ENCODE measurements at regions not wholly inside any gene's neighbourhood (a gene's known extent, or its start where the extent isn't known, plus 50 kb on each side); places are given as distances from the start of the nearest gene placed in this dataset.

DNA sequence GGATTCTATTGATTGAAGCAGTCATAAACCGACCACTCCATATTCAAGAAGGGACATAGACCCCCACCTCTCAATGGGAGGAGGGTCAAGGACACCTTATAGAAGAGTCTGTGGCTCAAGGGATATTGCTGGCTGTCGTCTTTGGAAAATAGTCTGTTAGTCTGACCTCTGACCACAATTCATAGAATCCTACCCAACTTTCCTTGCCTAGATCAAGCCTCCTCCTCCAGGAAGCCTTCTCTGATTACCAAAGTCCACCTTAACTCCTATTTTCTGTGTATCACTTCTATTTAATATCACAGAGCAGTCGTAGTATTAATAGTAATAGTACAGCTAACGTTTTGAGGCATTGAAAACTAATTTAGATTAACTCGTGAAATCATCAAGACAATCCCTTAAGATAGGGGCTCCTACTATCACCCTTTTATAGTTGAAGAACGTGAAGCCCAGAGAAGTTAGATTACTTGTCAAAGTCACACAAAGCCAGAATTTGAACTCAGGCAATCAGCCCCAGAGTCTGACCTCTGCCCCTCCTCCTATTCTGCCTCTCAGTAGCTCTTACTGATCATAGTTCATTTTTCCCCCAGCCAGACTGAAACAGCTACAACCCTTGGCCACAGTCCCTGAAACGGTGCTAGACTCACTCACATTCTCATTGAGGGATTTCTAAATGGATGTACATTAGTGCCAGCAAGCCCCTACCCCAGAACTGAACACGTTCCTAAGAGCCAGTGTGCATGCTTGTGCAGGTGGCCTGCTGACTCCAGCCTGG lies 636.6 kb downstream of the MID1IP1 start:
- TF ChIP-seq, protein P1, sequence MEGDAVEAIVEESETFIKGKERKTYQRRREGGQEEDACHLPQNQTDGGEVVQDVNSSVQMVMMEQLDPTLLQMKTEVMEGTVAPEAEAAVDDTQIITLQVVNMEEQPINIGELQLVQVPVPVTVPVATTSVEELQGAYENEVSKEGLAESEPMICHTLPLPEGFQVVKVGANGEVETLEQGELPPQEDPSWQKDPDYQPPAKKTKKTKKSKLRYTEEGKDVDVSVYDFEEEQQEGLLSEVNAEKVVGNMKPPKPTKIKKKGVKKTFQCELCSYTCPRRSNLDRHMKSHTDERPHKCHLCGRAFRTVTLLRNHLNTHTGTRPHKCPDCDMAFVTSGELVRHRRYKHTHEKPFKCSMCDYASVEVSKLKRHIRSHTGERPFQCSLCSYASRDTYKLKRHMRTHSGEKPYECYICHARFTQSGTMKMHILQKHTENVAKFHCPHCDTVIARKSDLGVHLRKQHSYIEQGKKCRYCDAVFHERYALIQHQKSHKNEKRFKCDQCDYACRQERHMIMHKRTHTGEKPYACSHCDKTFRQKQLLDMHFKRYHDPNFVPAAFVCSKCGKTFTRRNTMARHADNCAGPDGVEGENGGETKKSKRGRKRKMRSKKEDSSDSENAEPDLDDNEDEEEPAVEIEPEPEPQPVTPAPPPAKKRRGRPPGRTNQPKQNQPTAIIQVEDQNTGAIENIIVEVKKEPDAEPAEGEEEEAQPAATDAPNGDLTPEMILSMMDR (IDR thresholded peaks at IDR 0.05) = no peak
- TF ChIP-seq POLR2A (IDR thresholded peaks at IDR 0.05) = no peak

Data from uterus (tissue), 2 donors.